MG63 (cell line): ENCODE measurements at regions not wholly inside any gene's neighbourhood (a gene's known extent, or its start where the extent isn't known, plus 50 kb on each side); places are given as distances from the start of the nearest gene placed in this dataset.

ENCODE experiments used
- DNase-seq: peaks from one replicate; pipeline ENCODE4 v3.0.0-alpha.2; 2020
- H3K27me3 ChIP-seq: fragments of 250-450 bp; sonication (Bioruptor Pico); 2 replicates; pipeline ENCODE4 v1.5.1; 2020; ENCODE audit warnings: mild to moderate bottlenecking, moderate library complexity
- H3K36me3 ChIP-seq: fragments of 250-450 bp; sonication (Bioruptor Pico); 2 replicates; pipeline ENCODE4 v1.5.1; 2020; ENCODE audit warnings: mild to moderate bottlenecking, moderate library complexity
- H3K4me3 ChIP-seq: fragments of 250-450 bp; sonication (Bioruptor Pico); 2 replicates; pipeline ENCODE4 v1.5.1; 2020; ENCODE audit warnings: mild to moderate bottlenecking, moderate library complexity
- H3K9me3 ChIP-seq: fragments of 250-450 bp; sonication (Bioruptor Pico); 2 replicates; pipeline ENCODE4 v1.5.1; 2020; ENCODE audit warnings: mild to moderate bottlenecking, moderate library complexity

DNA sequence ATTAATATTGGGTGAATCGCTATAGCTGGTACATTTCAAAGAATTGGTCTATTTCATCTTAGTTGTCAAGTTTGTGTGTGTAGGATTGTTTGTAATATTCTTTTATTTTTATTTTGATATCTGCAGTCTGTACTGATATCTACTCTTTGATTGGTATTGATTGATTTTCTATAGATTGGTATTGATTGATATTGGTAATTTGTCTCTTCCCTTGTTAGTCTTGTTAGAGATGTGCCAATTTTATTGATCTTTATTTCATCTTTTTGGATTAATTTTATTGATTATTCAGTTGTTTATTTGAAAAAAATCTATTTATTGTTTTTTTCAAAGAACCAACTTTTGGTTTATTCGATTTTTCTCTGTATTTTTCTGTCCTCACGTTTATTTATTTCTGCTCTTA, 61.4 kb downstream of the TM2D3 start:
- DNase-seq, result no peak
- 0 out of 2 replicates have a peak, but pooled peaks cover 13% of the 10 kb centered on the region for H3K9me3 ChIP-seq
- no peaks in the 10 kb centered on the region for H3K27me3 ChIP-seq
- H3K36me3 ChIP-seq, result no peaks in the 10 kb centered on the region
- H3K4me3 ChIP-seq, result no peak overlapping the region

DNA sequence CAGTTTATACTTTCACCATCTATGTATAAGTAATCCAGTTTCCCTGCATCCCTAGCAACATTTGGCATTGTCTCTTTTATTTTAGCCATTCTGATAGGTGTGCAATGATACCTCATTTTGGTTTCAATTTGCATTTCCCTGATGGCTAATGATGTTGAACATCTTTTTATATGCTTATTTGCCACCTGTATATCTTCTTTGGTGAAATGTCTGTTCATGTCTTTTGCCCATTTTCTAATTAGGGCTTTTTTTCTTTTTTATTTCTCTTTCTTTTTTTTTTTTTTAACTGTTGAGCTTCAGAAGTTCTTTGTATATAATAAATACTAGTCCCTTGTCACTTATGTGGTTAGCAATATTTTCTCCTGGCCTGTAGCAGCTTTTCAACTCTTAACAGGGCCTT, 68.9 kb downstream of the TM2D3 start:
- no peaks in the 10 kb centered on the region for H3K36me3 ChIP-seq

DNA sequence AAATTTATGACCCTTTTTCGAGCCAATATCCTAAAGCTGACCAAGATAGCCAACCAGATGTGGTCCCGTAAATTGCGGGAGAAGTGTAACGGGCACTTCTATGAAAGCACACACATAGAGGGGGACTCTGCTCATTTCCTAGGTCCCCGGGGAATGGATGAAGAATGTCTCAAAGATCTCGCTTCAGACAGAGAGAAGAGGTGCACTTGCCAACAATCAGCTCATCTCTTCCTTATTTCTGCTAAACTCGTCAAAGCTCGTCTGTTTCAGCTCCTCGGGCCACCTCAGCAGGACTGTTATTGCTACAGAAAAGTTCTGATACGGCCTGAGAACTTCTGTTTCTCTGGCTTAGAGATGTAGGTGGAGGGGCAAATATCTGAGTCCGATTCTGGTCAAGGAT, 71.8 kb downstream of the TM2D3 start:
- no peak for DNase-seq

More for the DNA sequence above, 68.9 kb downstream of the TM2D3 start:
- Histone ChIP-seq H3K27me3 (no peaks in the 10 kb centered on the region), H3K4me3 (no peak overlapping the region), H3K9me3 (peaks cover 15% of the 10 kb centered on the region)
- no peak for DNase-seq

DNA sequence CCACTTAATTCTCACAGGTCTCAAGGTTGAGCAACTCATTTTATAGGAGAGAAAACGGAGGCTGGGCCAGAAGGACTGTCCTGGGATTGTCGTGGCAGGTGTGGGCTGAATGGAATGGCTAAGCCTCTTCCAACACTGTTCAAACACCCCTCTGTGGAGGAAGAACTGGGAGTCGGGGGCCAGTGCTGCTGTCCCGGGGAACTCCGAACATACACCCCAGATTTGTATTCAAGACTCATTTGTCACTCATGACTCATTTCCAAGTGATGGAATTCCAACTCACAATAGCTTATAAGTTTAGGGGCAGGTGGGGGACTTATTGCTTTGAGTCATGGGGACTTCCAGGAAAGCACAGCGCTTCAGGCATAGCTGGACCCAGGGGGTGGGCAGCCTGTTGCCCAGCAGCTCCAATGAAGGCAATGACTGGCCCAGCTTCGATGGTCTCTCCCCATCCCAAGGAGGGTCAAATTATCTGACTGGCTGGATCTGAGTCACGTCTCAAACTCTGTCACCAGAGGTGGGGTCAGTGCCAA, 72.5 kb downstream of the TM2D3 start:
- DNase-seq, result peak; percentile 87
- H3K36me3 ChIP-seq, result no peaks in the 10 kb centered on the region
- no peaks in the 10 kb centered on the region for H3K27me3 ChIP-seq
- H3K4me3 ChIP-seq, result no peak overlapping the region
- peaks cover 7% of the 10 kb centered on the region for H3K9me3 ChIP-seq

More for the DNA sequence above, 71.8 kb downstream of the TM2D3 start:
- H3K4me3 ChIP-seq, result no peak overlapping the region
- H3K36me3 ChIP-seq, result no peaks in the 10 kb centered on the region
- H3K27me3 ChIP-seq, result no peaks in the 10 kb centered on the region
- peaks cover 10% of the 10 kb centered on the region for H3K9me3 ChIP-seq

DNA sequence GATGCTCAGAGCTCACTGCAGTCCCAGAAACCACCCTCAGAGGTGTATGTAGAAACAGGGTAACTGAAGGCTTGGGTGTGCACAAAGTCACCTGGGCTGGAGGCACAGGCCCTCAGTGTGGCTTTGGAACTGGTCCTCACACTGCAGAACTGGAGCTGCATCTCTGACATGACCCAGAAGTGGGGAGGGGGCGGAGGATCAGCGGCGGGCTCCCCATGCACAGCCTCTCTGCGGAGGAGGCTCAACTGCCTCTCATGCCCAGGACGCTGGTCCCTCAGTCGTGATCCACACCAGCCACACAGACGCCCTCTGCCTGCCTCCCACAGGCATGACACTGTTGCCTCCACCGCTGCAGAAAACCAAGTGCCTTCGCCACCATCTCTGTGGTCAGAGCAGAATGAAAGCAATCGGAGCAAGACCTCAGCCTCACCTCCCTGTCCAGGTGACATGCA, 73.7 kb downstream of the TM2D3 start:
- 0 out of 2 replicates have a peak, but pooled peaks cover 2% of the 10 kb centered on the region for H3K9me3 ChIP-seq
- no peak overlapping the region for H3K4me3 ChIP-seq
- no peaks in the 10 kb centered on the region for H3K27me3 ChIP-seq
- no peaks in the 10 kb centered on the region for H3K36me3 ChIP-seq
- peak; percentile 48 for DNase-seq

DNA sequence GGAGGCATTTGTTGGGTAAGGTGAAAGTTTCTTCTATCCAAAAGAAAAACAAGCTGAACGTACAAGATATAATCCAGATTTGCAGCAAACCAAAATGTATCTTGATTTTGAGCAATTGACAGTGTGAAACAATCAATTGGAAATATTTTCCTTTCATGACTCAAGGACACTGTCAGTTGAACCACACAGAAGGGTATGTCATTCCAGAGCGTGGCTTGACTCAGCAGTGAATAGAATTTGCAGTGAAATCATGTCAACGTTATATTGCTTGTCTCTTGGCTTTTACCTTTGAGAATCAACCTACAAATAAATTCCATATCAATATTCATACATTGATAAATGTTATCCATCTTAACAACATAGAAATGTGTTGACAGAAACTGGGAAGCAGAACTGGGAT, 78.2 kb downstream of the TM2D3 start:
- no peak for DNase-seq
- Histone ChIP-seq H3K4me3 (no peak overlapping the region), H3K36me3 (no peaks in the 10 kb centered on the region), H3K27me3 (no peaks in the 10 kb centered on the region), H3K9me3 (no peaks in the 10 kb centered on the region)

DNA sequence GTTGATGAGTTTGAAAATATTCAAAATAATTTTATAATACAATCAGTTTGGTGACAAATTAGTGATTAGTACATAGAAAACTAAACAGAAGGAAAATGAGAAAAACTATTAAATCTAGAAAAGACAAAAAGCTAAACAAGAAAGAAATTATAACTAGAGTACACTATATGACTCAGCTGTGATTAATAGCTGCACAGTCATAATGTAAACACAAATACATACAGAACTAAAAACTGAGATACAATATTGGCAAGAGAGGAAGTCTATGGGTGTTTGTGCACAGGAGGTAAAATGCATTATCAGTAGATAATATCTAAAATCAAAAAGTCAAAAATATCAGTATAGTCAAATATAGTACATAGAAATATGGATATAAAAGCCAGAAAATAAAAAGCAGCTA, 80.7 kb upstream of the PCSK6 start:
- Histone ChIP-seq H3K36me3 (no peaks in the 10 kb centered on the region), H3K27me3 (no peaks in the 10 kb centered on the region), H3K4me3 (no peak overlapping the region), H3K9me3 (no peaks in the 10 kb centered on the region)
- no peak for DNase-seq

DNA sequence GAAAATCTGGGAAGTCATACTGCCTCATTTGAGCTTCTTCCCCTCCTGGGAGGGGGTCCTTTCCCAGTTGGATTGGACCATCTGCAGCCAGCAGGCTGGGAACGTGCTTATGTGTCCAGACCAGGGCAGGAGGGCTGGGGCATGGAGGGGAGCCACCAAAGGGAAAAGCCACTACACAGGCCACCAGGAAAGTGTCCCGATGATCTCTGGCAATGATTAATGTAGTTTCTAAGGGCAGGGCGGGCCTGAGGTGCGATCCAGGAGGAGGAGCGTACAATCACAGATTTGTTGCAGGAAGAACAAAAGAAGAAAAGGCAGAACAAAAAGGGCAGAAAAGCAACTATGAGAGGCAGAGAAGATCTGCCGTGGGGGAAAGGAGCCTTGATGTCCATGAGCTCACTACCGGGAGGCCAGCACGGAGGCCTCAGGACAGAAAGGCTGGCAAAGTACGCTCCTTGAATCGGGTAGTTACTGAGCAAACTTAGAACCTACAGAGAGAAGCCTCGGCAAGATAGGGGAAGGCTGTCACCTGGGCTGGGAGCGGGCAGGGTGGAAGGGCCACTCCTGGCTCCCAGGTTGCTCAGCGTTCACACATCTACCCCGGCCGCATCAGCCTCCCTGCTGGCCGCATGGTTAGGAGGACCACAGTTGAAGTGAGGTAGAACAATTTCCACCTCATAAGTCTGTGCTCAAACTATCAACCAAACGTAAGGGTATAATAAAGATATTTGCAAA, 79.5 kb upstream of the PCSK6 start:
- Histone ChIP-seq H3K36me3 (no peaks in the 10 kb centered on the region), H3K4me3 (no peak overlapping the region)

DNA sequence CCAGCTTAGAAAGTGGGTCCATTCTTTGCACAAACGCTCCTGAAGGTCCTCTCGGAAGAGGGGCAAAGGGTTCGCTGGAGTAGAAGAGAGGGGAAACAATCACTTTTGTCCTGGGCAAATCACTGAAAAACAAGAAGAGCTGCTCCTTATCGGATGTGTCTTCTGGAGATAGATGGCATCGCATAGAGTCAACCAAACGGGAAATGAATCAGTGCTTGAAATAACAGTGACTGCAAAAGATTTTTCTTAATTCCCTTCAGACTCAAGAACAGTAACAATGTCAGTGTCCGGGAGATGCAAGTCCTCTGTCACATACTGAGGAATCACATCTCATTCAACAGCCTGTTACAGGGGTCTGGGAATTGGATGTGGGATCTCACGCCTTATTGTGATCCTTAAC, 78.8 kb upstream of the PCSK6 start:
- no peaks in the 10 kb centered on the region for H3K27me3 ChIP-seq
- no peak for DNase-seq

More for the DNA sequence above, 79.5 kb upstream of the PCSK6 start:
- Histone ChIP-seq H3K27me3 (no peaks in the 10 kb centered on the region), H3K9me3 (no peaks in the 10 kb centered on the region)
- no peak for DNase-seq

DNA sequence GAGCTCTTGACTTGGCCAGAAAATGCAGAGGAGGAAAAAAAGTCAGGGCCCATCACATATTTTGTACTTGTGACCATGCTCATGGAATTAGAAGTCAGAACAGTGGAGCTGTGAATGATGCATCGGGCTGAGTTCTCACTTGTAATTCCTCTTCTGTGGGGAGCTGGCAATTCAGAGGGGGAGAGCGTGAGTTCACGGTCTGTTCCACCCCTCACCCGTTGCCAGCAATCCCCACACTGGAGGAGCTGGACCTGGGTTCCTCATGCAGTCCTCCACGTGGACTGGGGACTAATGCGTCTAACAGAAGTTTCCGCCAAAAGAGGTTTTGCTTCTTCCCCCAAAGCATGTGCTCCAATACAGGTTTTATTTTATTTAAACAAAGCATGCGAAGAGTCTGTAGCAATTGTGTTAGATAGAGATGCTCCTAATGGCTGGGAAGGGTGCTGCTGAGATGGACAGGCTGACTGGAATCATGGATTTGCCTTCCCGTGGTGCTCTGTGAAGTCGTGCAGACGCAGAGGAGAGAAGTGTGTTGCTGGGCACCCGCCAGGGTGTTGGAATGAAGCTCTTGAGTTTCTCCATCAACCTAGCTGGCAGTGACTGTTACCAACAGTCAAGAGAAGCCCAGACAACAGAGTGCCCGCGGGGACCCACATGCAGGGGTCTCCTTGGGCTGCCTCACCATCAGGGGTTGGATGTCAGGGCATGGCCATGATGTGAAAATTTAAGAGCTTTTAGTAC, 77.4 kb upstream of the PCSK6 start:
- DNase-seq, result no peak
- Histone ChIP-seq H3K4me3 (no peak overlapping the region), H3K27me3 (no peaks in the 10 kb centered on the region), H3K36me3 (no peaks in the 10 kb centered on the region), H3K9me3 (no peaks in the 10 kb centered on the region)

More for the DNA sequence above, 78.8 kb upstream of the PCSK6 start:
- Histone ChIP-seq H3K36me3 (no peaks in the 10 kb centered on the region), H3K4me3 (no peak overlapping the region), H3K9me3 (no peaks in the 10 kb centered on the region)

DNA sequence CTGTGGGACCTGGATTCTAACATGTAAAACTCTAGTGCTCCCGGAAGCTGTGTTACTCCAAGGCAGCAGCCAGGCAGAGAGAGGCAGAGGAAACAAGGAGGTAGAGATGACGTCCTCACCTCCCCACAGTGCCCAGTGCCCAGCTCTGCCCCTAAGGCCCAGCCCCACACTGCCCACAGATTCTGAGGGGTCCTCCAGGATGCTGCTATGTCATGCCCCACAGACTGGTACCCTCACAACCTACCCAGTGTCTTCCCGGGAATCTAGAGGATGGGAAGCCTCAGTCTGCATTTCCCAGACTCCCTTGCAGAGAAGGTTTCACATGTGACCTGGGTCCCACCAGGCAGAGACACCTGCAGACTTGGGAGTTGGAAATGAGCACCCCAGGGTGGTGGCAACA, 75.9 kb upstream of the PCSK6 start:
- no peaks in the 10 kb centered on the region for H3K27me3 ChIP-seq
- H3K4me3 ChIP-seq, result no peak overlapping the region
- no peak for DNase-seq
- no peaks in the 10 kb centered on the region for H3K36me3 ChIP-seq
- no peaks in the 10 kb centered on the region for H3K9me3 ChIP-seq

DNA sequence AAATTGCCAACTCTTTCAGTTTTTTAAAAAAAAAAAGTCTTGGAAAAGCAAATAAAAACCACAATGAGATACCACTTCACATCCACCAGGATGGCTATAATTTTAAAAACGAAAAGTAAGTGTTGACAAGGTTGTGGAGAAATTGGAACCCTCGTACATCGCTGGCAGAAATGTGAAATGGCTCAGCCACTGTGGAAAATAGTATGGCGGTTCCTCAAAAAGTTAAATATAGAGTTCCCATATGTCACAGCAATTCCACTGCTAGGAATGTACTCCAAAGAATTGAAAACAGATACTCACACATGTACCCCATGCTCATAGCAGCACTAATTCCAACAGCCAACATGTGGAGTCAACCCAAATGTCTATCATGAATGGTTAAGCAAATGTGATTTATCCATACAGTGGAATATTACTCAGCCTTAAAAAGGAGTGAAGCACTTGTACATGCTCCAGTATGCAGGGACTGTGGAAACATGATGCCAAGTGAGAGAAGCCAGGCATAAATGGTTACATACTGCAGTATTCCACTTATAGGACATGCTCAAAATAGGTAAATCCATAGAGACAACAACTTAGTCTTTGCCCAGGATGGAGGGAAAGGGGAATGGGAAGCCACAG, 73.8 kb upstream of the PCSK6 start:
- H3K9me3 ChIP-seq, result no peaks in the 10 kb centered on the region
- no peak for DNase-seq
- H3K36me3 ChIP-seq, result no peaks in the 10 kb centered on the region
- H3K4me3 ChIP-seq, result no peak overlapping the region
- H3K27me3 ChIP-seq, result no peaks in the 10 kb centered on the region

DNA sequence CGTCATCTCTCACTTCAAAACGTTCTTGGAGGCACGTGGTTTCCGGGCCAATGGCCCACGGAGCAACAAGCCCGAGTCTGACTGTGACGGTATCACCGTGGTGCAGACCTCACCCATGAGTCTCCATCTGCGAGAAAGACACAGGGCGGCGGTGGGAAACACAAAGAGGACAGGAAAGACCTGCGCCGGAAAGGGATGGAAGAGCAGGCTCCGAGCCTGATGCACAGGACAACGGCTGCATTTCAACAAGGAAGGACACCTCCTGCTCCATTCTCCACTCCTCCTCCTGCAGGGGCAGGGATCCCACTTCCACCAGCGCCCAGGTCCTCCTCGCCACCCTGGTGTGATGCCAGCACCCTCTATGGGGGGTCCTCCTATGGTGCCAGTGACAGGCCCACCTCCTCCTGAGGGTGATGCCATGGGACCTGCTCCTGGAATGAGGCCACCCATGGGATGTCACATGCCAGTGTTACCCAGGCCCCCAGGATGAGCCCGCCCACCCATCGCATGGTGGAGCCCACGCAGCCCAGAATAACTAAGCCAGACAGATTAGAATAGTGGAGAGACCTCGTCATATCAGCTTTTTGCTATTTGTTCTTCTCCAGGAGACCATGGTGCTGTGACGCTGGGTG, 73.0 kb upstream of the PCSK6 start:
- no peak for DNase-seq
- Histone ChIP-seq H3K27me3 (no peaks in the 10 kb centered on the region), H3K36me3 (no peaks in the 10 kb centered on the region), H3K4me3 (no peak overlapping the region), H3K9me3 (no peaks in the 10 kb centered on the region)

DNA sequence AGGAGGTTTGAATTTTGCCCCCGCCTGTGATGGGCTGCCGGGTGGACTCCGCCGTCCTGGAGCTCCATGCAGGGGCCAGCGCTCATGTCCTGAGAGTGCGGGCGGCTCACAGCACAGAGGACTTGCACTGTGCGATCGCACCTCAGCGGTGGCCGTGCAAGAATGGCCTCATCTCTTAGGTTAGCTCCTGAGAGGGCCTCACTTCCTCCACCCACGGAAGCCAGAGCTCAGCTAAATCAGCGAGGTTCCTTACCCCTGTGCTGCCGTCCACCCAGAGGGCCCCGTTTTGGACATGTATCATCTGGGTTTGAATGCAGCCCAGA, 72.0 kb upstream of the PCSK6 start:
- Histone ChIP-seq H3K27me3 (no peaks in the 10 kb centered on the region), H3K9me3 (no peaks in the 10 kb centered on the region)
- DNase-seq, result no peak

DNA sequence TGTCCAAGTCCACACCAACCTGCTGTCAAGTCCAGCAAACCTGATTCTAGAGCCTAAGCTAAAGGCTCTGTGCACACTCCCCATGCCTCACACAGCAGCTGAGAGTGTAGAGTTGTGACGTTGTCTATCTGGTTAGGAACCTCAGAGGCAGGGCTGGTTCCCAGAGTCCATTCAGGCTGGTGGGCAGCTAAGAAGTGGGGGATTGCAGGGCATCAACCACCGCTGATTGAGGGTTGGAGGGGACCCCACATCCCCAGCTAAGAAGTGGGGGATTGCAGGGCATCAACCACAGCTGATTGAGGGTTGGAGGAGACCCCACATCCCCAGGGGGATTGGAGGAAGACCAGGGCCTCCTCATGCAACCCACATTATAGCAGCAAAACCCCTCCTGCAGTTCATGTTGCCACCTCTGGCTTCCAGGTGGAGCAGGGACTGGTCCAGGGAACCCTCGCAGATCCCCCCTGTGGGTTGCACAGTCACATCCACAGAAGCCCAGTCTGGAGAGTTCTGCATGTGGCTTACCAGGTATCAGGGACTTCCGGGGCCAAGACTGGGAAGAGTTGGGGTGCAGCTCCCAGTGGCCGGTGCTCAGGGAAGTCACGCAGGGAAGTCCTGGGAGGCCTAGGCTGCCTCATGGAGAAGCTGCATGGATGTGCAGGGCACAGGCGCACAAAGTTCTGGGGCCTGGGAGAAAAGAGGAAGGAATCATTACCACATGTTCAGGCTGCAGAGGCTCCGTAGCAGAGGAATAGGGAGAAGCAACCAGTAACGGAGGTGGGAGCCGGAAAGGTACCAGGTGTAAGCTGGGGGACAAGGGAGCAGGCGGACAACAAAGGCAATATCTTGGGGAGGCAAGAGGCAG, 71.4 kb upstream of the PCSK6 start:
- Histone ChIP-seq H3K36me3 (no peaks in the 10 kb centered on the region), H3K9me3 (no peaks in the 10 kb centered on the region)
- DNase-seq, result no peak

More for the DNA sequence above, 72.0 kb upstream of the PCSK6 start:
- Histone ChIP-seq H3K36me3 (no peaks in the 10 kb centered on the region), H3K4me3 (no peak overlapping the region)

DNA sequence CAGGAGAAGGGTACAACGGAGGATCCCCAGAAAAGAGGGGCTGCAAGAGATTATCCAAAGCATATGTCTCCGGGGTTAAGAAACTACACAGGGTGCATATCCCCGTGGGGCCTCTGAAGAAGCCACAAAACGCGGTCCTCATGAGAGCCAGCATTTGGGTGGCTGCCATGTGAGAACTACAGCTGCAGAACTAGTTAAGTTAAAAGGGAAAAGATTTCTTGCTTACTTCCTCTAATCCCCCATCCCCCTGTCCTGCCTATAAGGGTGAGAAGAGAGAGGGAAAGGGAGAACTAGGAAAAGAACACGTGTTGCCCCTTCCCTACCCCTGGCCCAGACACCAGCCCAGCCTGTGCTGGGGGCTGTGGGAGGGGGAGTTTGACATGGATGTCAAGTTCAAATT, 70.4 kb upstream of the PCSK6 start:
- Histone ChIP-seq H3K27me3 (no peaks in the 10 kb centered on the region), H3K4me3 (no peak overlapping the region), H3K36me3 (no peaks in the 10 kb centered on the region), H3K9me3 (no peaks in the 10 kb centered on the region)
- DNase-seq, result no peak

More for the DNA sequence above, 71.4 kb upstream of the PCSK6 start:
- Histone ChIP-seq H3K27me3 (no peaks in the 10 kb centered on the region), H3K4me3 (no peak overlapping the region)
